ENCODE measurements at regions not wholly inside any gene's neighbourhood (a gene's known extent, or its start where the extent isn't known, plus 50 kb on each side); places are given as distances from the start of the nearest gene placed in this dataset.

- no peak overlapping the region for H2BK5ac ChIP-seq (ENCODE audit: insufficient read length, low read length)
- no peaks in the 10 kb centered on the region for H3K79me2 ChIP-seq (ENCODE audit: insufficient read depth, low read length)
- H3K9me3 Mint-ChIP-seq, result no peaks in the 10 kb centered on the region
- no peak overlapping the region for H2AFZ ChIP-seq (ENCODE audit: low read length)
- no peak overlapping the region for H3T11ph ChIP-seq (ENCODE audit: low read length)
- H3K18ac ChIP-seq (ENCODE audit: insufficient read length, low read depth, low read length), result no peak overlapping the region
- H3K27me3 ChIP-seq (ENCODE audit: insufficient read depth, low read length), result no peaks in the 10 kb centered on the region
- peaks cover 4% of the 10 kb centered on the region for H3K27me3 Mint-ChIP-seq (ENCODE audit: low read depth)
- H3K56ac ChIP-seq (ENCODE audit: insufficient read length, low read depth, low read length), result no peak overlapping the region
- no peak overlapping the region for H3K4ac ChIP-seq (ENCODE audit: low read depth, low read length)
- no peak overlapping the region for H2BK20ac ChIP-seq (ENCODE audit: low read depth, low read length, poor library complexity, severe bottlenecking)
- no peak overlapping the region for H2BK120ac ChIP-seq (ENCODE audit: low read depth, low read length, poor library complexity, severe bottlenecking)
- H3K14ac ChIP-seq (ENCODE audit: insufficient read depth, low read length), result no peak overlapping the region; the same call in 1 of the 2 replicates
- H3K4me1 Mint-ChIP-seq, result peaks cover 10 to 17% of the 10 kb centered on the region in 2 experiments
- H2BK15ac ChIP-seq (ENCODE audit: low read depth, low read length), result no peak overlapping the region
- no peaks in the 10 kb centered on the region for H3K36me3 Mint-ChIP-seq (ENCODE audit: insufficient read depth in 1 of 3, low read depth in 3 of 3)
- no peak overlapping the region for H3K9ac ChIP-seq (ENCODE audit: extremely low read depth, insufficient read length, low read length)
- H4K91ac ChIP-seq (ENCODE audit: insufficient read length, low read depth, low read length), result no peak overlapping the region
- no peak for DNase-seq
- no peak overlapping the region for H2BK12ac ChIP-seq (ENCODE audit: insufficient read length, low read depth, low read length)
- H3K27ac ChIP-seq (ENCODE audit: insufficient read length, low read depth, low read length), result no peak overlapping the region
- H4K20me1 ChIP-seq (ENCODE audit: control insufficient read depth, insufficient read depth, insufficient read length), result no peaks in the 10 kb centered on the region
- no peaks in the 10 kb centered on the region for H3K23me2 ChIP-seq (ENCODE audit: insufficient read length, low read depth, low read length, poor library complexity, severe bottlenecking)
- no peak overlapping the region for H3K23ac ChIP-seq (ENCODE audit: insufficient read length, low read depth, low read length)
- no peak for TF ChIP-seq CTCF (conservative IDR thresholded peaks at IDR 0.05)
- H3K4me1 ChIP-seq (ENCODE audit: insufficient read depth, low read length), result no peaks in the 10 kb centered on the region; the same call in 1 of the 2 replicates
- no peak overlapping the region for H4K8ac ChIP-seq (replicated peaks; ENCODE audit: insufficient read length, low read depth, low read length)
- H3K4me3 Mint-ChIP-seq, result no peak overlapping the region
- no peaks in the 10 kb centered on the region for H3K79me1 ChIP-seq (ENCODE audit: insufficient read depth, low read depth, low read length, poor library complexity, severe bottlenecking)
- H3K27ac Mint-ChIP-seq, result no peak overlapping the region
- H4K5ac ChIP-seq (ENCODE audit: insufficient read length, low read depth, low read length), result no peak overlapping the region
- no CpG with 5 or more reads among the region's 9 CpGs for WGBS (ENCODE audit: extremely low coverage, insufficient read length, low lambda C conversion rate)
- no peak overlapping the region for H2AK5ac ChIP-seq (ENCODE audit: insufficient read length, low read length)
- no peak overlapping the region for H3K4me2 ChIP-seq (ENCODE audit: insufficient read depth, insufficient read length, low read length)
- H3K9me3 ChIP-seq (ENCODE audit: control insufficient read depth, low read depth, low read length), result no peaks in the 10 kb centered on the region
Observed at GRCh38 chr15:66956672-66957430, 108.6 kb upstream of the SMAD3 start.

All from H9 (cell line).